Panc1 (cell line): ENCODE measurements at regions not wholly inside any gene's neighbourhood (a gene's known extent, or its start where the extent isn't known, plus 50 kb on each side); places are given as distances from the start of the nearest gene placed in this dataset.

Source experiments
- ATAC-seq: fragments of 200-7000 bp; cut with Tn5 transposase; 2 replicates; pipeline ENCODE4 v1.9.1; 2020; ENCODE audit warnings: mild to moderate bottlenecking, moderate library complexity
- BruUV-seq: library from RNA; stranded (reverse); fragments of 400-500 nt; replicated peaks from 2 replicates; lab custom pipeline; 2021; lab: Mats Ljungman, UMichigan
- CTCF ChIA-PET: fragments of 300-600 bp; sonication (Branson Sonifier 250); formaldehyde crosslinking; loops from one replicate; lab custom pipeline; 2022; ENCODE audit warnings: antibody characterized with exemption; lab: Charles Lee
- POLR2A ChIA-PET: fragments of 300-600 bp; sonication (Branson Sonifier 250); formaldehyde crosslinking; loops from one replicate; lab custom pipeline; 2022; ENCODE audit warnings: antibody characterized with exemption; lab: Charles Lee
- DNase-seq: peaks from one replicate; pipeline ENCODE4 v3.0.0-alpha.2; 2010; ENCODE audit warnings: low read depth, low spot score
- H3K27ac ChIP-seq: 2 replicates; pipeline ENCODE4 v1.5.1; 2011; ENCODE audit warnings: mild to moderate bottlenecking, low read length, inconsistent platforms
- H3K27me3 ChIP-seq: fragments of 200-500 bp; sonication (Bioruptor generic); 2 replicates; pipeline ENCODE4 v1.6.0; 2014; ENCODE audit warnings: low read length, inconsistent platforms; ENCODE audit not compliant: control insufficient read depth, insufficient read depth
- H3K36me3 ChIP-seq: fragments of 200-500 bp; sonication (Bioruptor generic); 2 replicates; pipeline ENCODE4 v1.5.1; 2014; ENCODE audit warnings: inconsistent platforms, mild to moderate bottlenecking, low read length, moderate library complexity; ENCODE audit not compliant: control insufficient read depth, insufficient read depth
- H3K4me1 ChIP-seq: 2 replicates; pipeline ENCODE4 v1.5.1; 2011; ENCODE audit warnings: inconsistent platforms, mild to moderate bottlenecking, low read length, moderate library complexity; ENCODE audit not compliant: control insufficient read depth, insufficient read depth
- H3K4me3 ChIP-seq, 2 experiments: 2 replicates each; pipeline ENCODE4 v1.5.1; 2011 to 2012; ENCODE audit warnings: low read depth in 2 of 2, low read length in 2 of 2, mild to moderate bottlenecking in 2 of 2, inconsistent platforms in 1 of 2, moderate library complexity in 1 of 2
- H3K9me3 ChIP-seq: fragments of 200-500 bp; sonication (Bioruptor generic); 2 replicates; pipeline ENCODE4 v1.5.1; 2014; ENCODE audit warnings: low read depth, mild to moderate bottlenecking, inconsistent platforms, low read length, moderate library complexity; ENCODE audit not compliant: control insufficient read depth, insufficient read depth
- POLR2AphosphoS5 ChIP-seq: IDR thresholded peaks from 2 replicates; pipeline ENCODE4 v1.6.1; 2012; ENCODE audit warnings: mild to moderate bottlenecking, low read depth, low read length, moderate library complexity
- SIN3A ChIP-seq: IDR thresholded peaks from 2 replicates; pipeline ENCODE4 v1.6.1; 2012; ENCODE audit warnings: low read depth, mild to moderate bottlenecking, low read length, moderate library complexity, borderline replicate concordance; ENCODE audit not compliant: insufficient read depth
- TCF7L2 ChIP-seq: IDR thresholded peaks from 2 replicates; pipeline ENCODE4 v1.6.1; 2011; ENCODE audit warnings: mild to moderate bottlenecking, low read depth, low read length, inconsistent platforms
- in situ Hi-C: cut with HindIII; loops from 2 replicates; pipeline ENCODE4 v1.10.0; 2016; ENCODE audit warnings: low sequenced_read_pairs, low pct_unique_long_range_greater_than_20kb
- intact Hi-C: fragments of 100-400 bp; cut with micrococcal nuclease; formaldehyde crosslinking; loops from one replicate; pipeline ENCODE4 v1.10.0; 2022; ENCODE audit not compliant: unreplicated experiment
- TF ChIP-seq, protein P1 (sequence below), 2 experiments: IDR thresholded peaks; 2 replicates each; pipeline ENCODE4 v1.6.1; 2011 to 2012; ENCODE audit warnings: low read depth in 2 of 2, control low read depth in 1 of 2, low read length in 1 of 2, mild to moderate bottlenecking in 1 of 2, moderate library complexity in 1 of 2; ENCODE audit not compliant: insufficient read depth in 1 of 2
- TF ChIP-seq, protein P2 (sequence below): fragments of 450-650 bp; IDR thresholded peaks from 2 replicates; pipeline ENCODE4 v1.5.1; 2017; ENCODE audit warnings: mild to moderate bottlenecking

DNA sequence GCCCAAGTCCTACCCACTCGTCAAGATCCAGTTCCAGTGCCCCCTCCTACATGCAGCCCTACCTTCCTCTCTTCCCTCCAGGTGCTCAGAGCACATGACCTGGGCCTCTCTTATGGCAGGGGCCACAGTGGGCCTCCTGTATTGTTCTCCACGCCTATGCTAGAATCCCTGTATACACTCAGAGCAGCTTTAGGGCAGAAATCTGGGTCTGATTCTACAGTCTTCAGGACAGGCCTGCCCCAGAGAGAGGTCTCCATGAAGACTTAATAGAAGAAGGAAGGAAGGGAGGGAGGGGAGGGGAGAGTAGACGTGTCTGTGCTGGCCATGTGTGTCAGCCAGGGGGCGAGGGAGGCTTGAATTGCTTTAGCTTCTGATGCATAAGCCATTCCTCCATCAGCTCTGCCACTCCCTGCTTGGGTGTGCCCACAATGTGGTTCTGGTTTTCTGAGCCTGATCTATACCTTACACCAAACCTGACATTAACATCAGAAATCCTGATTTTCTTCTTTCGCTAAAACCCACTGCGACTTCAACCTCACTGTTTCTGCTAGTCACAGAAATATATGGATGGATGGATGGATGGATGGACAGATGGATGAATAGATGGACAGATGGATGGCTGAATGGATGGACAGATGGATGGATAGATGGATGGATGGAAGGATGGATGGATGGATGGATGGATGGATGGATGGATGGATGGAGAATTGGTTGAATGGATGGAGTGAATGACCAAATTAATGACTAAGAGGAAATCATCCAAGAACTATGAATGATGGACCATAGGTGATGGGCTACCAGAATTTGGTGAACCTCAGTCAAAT is 56.6 kb upstream of the PRDM11 start:
- POLR2A ChIA-PET, result no interaction called here
- no peak overlapping the region for H3K4me3 ChIP-seq
- H3K27me3 ChIP-seq, result no peaks in the 10 kb centered on the region
- intact Hi-C loops (no loop called here), in situ Hi-C loops (no loop called here)
- H3K4me1 ChIP-seq, result no peaks in the 10 kb centered on the region
- H3K27ac ChIP-seq, result no peak overlapping the region
- no TSS peak for BruUV-seq
- H3K36me3 ChIP-seq, result no peaks in the 10 kb centered on the region
- TF ChIP-seq TCF7L2 (no peak), SIN3A (no peak), POLR2AphosphoS5 (no peak)
- TF ChIP-seq, protein P1, sequence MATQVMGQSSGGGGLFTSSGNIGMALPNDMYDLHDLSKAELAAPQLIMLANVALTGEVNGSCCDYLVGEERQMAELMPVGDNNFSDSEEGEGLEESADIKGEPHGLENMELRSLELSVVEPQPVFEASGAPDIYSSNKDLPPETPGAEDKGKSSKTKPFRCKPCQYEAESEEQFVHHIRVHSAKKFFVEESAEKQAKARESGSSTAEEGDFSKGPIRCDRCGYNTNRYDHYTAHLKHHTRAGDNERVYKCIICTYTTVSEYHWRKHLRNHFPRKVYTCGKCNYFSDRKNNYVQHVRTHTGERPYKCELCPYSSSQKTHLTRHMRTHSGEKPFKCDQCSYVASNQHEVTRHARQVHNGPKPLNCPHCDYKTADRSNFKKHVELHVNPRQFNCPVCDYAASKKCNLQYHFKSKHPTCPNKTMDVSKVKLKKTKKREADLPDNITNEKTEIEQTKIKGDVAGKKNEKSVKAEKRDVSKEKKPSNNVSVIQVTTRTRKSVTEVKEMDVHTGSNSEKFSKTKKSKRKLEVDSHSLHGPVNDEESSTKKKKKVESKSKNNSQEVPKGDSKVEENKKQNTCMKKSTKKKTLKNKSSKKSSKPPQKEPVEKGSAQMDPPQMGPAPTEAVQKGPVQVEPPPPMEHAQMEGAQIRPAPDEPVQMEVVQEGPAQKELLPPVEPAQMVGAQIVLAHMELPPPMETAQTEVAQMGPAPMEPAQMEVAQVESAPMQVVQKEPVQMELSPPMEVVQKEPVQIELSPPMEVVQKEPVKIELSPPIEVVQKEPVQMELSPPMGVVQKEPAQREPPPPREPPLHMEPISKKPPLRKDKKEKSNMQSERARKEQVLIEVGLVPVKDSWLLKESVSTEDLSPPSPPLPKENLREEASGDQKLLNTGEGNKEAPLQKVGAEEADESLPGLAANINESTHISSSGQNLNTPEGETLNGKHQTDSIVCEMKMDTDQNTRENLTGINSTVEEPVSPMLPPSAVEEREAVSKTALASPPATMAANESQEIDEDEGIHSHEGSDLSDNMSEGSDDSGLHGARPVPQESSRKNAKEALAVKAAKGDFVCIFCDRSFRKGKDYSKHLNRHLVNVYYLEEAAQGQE (IDR thresholded peaks at IDR 0.05; ENCODE audit: insufficient read depth in 1 of 2, low read depth in 2 of 2, low read length in 1 of 2), result no peak
- TF ChIP-seq, protein P2, sequence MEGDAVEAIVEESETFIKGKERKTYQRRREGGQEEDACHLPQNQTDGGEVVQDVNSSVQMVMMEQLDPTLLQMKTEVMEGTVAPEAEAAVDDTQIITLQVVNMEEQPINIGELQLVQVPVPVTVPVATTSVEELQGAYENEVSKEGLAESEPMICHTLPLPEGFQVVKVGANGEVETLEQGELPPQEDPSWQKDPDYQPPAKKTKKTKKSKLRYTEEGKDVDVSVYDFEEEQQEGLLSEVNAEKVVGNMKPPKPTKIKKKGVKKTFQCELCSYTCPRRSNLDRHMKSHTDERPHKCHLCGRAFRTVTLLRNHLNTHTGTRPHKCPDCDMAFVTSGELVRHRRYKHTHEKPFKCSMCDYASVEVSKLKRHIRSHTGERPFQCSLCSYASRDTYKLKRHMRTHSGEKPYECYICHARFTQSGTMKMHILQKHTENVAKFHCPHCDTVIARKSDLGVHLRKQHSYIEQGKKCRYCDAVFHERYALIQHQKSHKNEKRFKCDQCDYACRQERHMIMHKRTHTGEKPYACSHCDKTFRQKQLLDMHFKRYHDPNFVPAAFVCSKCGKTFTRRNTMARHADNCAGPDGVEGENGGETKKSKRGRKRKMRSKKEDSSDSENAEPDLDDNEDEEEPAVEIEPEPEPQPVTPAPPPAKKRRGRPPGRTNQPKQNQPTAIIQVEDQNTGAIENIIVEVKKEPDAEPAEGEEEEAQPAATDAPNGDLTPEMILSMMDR, result no peak
- H3K9me3 ChIP-seq, result no peaks in the 10 kb centered on the region
- ATAC-seq, result peak; percentile 53; the same call in 1 of the 2 replicates
- CTCF ChIA-PET, result no interaction called here
- no peak for DNase-seq

DNA sequence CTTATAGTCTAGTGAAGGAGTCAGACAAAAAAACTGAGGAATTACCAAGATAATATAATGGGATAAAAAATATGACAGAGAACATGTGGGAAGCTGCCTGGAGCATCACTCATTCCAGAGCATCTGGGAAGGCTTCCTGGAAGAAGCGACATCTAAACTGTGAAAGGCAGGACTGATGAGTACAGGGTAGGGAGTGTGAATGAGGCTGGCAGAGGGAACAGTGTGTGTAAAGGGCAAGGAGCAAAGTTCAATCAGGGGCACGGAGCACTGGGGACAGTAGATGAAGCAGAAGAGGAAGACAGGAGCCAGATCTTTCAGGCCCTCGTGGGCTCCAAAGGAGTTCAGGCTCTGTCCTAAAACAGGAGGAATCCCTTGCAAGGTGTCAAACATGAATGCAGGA is 55.8 kb upstream of the PRDM11 start:
- CTCF ChIA-PET, result no interaction called here
- no TSS peak for BruUV-seq
- intact Hi-C loops (no loop called here), in situ Hi-C loops (no loop called here)
- POLR2A ChIA-PET, result no interaction called here
- no peaks in the 10 kb centered on the region for H3K4me1 ChIP-seq
- TF ChIP-seq, protein P2, result no peak
- no peak for TF ChIP-seq TCF7L2
- TF ChIP-seq POLR2AphosphoS5, result no peak
- TF ChIP-seq, protein P1 (IDR thresholded peaks at IDR 0.05; ENCODE audit: insufficient read depth in 1 of 2, low read depth in 2 of 2, low read length in 1 of 2), result no peak
- no peak for TF ChIP-seq SIN3A
- H3K36me3 ChIP-seq, result no peaks in the 10 kb centered on the region
- no peak overlapping the region for H3K27ac ChIP-seq
- H3K4me3 ChIP-seq, result no peak overlapping the region
- no peak for DNase-seq
- no peak for ATAC-seq
- H3K27me3 ChIP-seq, result no peaks in the 10 kb centered on the region
- no peaks in the 10 kb centered on the region for H3K9me3 ChIP-seq
